ENCODE measurements at regions not wholly inside any gene's neighbourhood (a gene's known extent, or its start where the extent isn't known, plus 50 kb on each side); places are given as distances from the start of the nearest gene placed in this dataset.

DNA sequence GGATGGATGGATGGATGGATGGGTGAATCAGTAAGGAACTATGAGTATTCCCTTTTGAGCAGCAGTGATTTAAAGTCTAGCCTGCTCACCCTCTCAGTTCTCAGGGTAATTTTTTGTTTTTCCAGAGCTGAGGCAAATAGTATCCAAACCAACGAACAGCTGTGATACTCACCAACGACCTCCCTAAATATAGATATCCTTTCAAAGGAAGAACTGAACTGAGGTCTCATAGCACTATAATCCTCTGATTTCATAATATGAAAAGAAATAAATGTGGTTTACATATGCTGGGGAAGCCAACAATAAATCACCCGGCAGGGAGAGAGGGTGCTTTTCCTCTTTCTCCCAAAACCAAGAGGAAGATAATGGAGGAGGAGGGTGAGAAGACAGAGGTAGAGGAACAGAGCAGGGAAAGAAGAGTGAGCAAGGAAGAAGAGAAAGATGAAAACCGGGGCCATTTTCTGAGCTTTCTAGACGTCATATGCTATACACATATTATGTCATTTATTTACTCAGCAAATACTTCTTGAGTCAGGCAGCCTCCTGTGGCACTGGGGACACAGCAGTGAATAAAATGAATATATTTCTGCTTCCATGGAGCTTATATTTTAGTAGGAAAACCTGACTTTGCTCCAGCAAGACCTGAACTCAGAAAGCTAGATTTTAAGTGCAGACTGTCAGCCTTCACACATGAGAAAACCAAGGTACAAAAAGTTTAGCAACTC is 710.7 kb upstream of the TBX3 start:
- no peak for DNase-seq (ENCODE audit: low read depth in 1 of 2, low spot score in 1 of 2)
- H3K36me3 ChIP-seq = no peaks in the 10 kb centered on the region
- H3K9me3 ChIP-seq (ENCODE audit: low read depth) = no peaks in the 10 kb centered on the region
- no peaks in the 10 kb centered on the region for H3K27me3 ChIP-seq
- no peak overlapping the region for H3K27ac ChIP-seq
- no peak overlapping the region for H3K4me3 ChIP-seq
- TF ChIP-seq, protein P1, sequence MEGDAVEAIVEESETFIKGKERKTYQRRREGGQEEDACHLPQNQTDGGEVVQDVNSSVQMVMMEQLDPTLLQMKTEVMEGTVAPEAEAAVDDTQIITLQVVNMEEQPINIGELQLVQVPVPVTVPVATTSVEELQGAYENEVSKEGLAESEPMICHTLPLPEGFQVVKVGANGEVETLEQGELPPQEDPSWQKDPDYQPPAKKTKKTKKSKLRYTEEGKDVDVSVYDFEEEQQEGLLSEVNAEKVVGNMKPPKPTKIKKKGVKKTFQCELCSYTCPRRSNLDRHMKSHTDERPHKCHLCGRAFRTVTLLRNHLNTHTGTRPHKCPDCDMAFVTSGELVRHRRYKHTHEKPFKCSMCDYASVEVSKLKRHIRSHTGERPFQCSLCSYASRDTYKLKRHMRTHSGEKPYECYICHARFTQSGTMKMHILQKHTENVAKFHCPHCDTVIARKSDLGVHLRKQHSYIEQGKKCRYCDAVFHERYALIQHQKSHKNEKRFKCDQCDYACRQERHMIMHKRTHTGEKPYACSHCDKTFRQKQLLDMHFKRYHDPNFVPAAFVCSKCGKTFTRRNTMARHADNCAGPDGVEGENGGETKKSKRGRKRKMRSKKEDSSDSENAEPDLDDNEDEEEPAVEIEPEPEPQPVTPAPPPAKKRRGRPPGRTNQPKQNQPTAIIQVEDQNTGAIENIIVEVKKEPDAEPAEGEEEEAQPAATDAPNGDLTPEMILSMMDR (IDR thresholded peaks at IDR 0.05; ENCODE audit: low read depth, low read length) = no peak
- H3K4me1 ChIP-seq (ENCODE audit: low read depth) = no peaks in the 10 kb centered on the region

GRCh38 chr12:115388139-115388538 is 704.2 kb upstream of the TBX3 start:
- Histone ChIP-seq H3K27me3 (no peaks in the 10 kb centered on the region), H3K4me3 (no peak overlapping the region), H3K4me1 (ENCODE audit: low read depth) (no peaks in the 10 kb centered on the region), H3K27ac (no peak overlapping the region), H3K36me3 (no peaks in the 10 kb centered on the region), H3K9me3 (ENCODE audit: low read depth) (no peaks in the 10 kb centered on the region)
- DNase-seq (ENCODE audit: low read depth in 1 of 2, low spot score in 1 of 2) = no peak
- TF ChIP-seq, protein P1 (IDR thresholded peaks at IDR 0.05; ENCODE audit: low read depth, low read length) = no peak

DNA sequence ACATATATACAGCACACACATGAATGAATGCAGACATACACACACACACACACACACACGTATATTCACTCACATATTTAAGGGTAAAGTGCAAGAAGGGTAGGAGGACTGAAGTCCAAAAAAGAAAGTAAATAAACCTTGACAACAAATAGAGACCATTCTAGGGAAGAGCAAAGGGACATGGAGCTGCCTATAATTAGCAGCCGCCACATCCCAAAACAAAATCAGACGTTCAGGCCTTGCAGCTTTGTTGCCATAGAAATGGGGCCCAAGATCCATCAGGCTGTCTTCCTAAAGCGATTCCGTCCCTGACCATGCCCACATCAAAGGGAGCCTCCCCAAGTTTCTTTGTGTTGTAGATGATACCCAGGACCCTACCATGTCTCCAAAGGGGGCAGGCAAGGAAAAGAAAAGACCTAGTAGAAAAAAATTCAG is 703.5 kb upstream of the TBX3 start:
- TF ChIP-seq, protein P1 (IDR thresholded peaks at IDR 0.05; ENCODE audit: low read depth, low read length) = no peak
- Histone ChIP-seq H3K27me3 (no peaks in the 10 kb centered on the region), H3K9me3 (ENCODE audit: low read depth) (no peaks in the 10 kb centered on the region), H3K4me3 (no peak overlapping the region), H3K27ac (no peak overlapping the region), H3K4me1 (ENCODE audit: low read depth) (no peaks in the 10 kb centered on the region), H3K36me3 (no peaks in the 10 kb centered on the region)
- no peak for DNase-seq (ENCODE audit: low read depth in 1 of 2, low spot score in 1 of 2)

DNA sequence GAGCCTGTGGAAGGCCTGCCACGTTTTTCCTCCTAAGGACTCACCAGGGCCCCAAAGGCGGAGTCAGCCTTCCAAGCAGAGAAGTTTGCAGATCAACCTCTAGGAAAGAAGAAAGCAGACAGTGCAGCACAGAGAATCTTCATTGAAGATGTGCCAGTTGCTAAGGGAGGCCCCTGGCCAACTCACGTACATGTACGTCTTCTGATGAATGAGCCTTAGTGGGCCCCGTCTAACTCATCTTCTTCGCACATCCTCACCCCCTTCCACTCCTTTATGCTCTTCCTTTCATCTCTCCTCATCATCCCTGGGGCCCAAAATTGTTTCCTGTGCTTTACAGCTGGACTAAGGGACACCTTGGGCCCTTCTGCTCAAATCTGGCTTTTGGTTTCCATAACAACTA is 703.0 kb upstream of the TBX3 start:
- H3K4me1 ChIP-seq (ENCODE audit: low read depth) = no peaks in the 10 kb centered on the region
- no peaks in the 10 kb centered on the region for H3K36me3 ChIP-seq
- no peak overlapping the region for H3K4me3 ChIP-seq
- TF ChIP-seq, protein P1 (IDR thresholded peaks at IDR 0.05; ENCODE audit: low read depth, low read length) = no peak
- no peaks in the 10 kb centered on the region for H3K27me3 ChIP-seq
- no peaks in the 10 kb centered on the region for H3K9me3 ChIP-seq (ENCODE audit: low read depth)
- no peak overlapping the region for H3K27ac ChIP-seq
- DNase-seq (ENCODE audit: low read depth in 1 of 2, low spot score in 1 of 2) = no peak

- no peaks in the 10 kb centered on the region for H3K36me3 ChIP-seq
- H3K9me3 ChIP-seq (ENCODE audit: low read depth) = no peaks in the 10 kb centered on the region
- H3K4me1 ChIP-seq (ENCODE audit: low read depth) = peaks cover 4% of the 10 kb centered on the region
- no peak overlapping the region for H3K27ac ChIP-seq
- TF ChIP-seq, protein P1 (IDR thresholded peaks at IDR 0.05; ENCODE audit: low read depth, low read length) = no peak
- H3K27me3 ChIP-seq = peaks cover 4% of the 10 kb centered on the region
- no peak overlapping the region for H3K4me3 ChIP-seq
- DNase-seq (ENCODE audit: low read depth in 1 of 2, low spot score in 1 of 2) = peak in 1 of 2 donors; percentile 19
Observed at GRCh38 chr12:115385141-115385540, 701.2 kb upstream of the TBX3 start.
